Osteocyte (in vitro differentiated cells): ENCODE measurements at regions not wholly inside any gene's neighbourhood (a gene's known extent, or its start where the extent isn't known, plus 50 kb on each side); places are given as distances from the start of the nearest gene placed in this dataset.
A peak's percentile ranks its signal among the peaks of the same experiment; 100 is the strongest.

ENCODE experiments used
- DNase-seq: peaks from one replicate; pipeline ENCODE4 v3.0.0; 2021; ENCODE audit warnings: mixed read lengths; ENCODE audit not compliant: unreplicated experiment; ENCODE audit errors: extremely low spot score
- H3K27ac Mint-ChIP-seq: one replicate; pipeline ENCODE4 v1.8.0; 2021; ENCODE audit warnings: mild to moderate bottlenecking, mixed read lengths; ENCODE audit not compliant: unreplicated experiment
- H3K27me3 Mint-ChIP-seq: one replicate; pipeline ENCODE4 v1.8.0; 2021; ENCODE audit warnings: mixed read lengths; ENCODE audit not compliant: unreplicated experiment
- H3K36me3 Mint-ChIP-seq: one replicate; pipeline ENCODE4 v1.8.0; 2021; ENCODE audit warnings: mixed read lengths; ENCODE audit not compliant: unreplicated experiment
- H3K4me1 Mint-ChIP-seq: one replicate; pipeline ENCODE4 v1.8.0; 2021; ENCODE audit warnings: mixed read lengths; ENCODE audit not compliant: unreplicated experiment
- H3K4me3 Mint-ChIP-seq: one replicate; pipeline ENCODE4 v1.8.0; 2021; ENCODE audit warnings: mild to moderate bottlenecking, moderate library complexity, mixed read lengths; ENCODE audit not compliant: unreplicated experiment
- H3K9me3 Mint-ChIP-seq: one replicate; pipeline ENCODE4 v1.8.0; 2021; ENCODE audit warnings: mixed read lengths; ENCODE audit not compliant: unreplicated experiment
- TF ChIP-seq, protein P1 (sequence below): fragments of 200-600 bp; sonication (generic); IDR thresholded peaks from 2 replicates; pipeline ENCODE4 v1.5.0; 2021; ENCODE audit warnings: antibody characterized with exemption, mild to moderate bottlenecking, moderate library complexity

DNA sequence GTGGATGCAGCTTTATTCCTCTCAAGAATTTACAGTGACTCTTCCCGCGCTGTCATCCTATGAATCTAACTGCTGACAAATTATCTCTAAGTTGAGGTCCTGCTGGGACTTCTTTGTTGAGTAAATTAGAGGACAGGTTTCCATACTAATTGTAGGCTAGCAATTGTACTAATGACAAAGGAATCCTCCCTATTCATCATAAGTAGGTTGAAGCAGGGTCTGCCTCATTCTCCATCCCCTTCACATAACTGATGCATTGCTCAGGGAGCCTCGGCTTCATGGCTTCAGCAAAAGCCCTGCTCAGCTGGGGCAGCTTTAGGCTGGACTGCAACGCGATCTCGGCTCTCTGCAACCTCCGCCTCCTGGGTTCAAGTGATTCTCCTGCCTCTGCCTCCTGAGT lies 83.1 kb upstream of the IRX6 start:
- H3K9me3 Mint-ChIP-seq = no peaks in the 10 kb centered on the region
- H3K4me3 Mint-ChIP-seq = no peak overlapping the region
- H3K4me1 Mint-ChIP-seq = no peaks in the 10 kb centered on the region
- TF ChIP-seq, protein P1, sequence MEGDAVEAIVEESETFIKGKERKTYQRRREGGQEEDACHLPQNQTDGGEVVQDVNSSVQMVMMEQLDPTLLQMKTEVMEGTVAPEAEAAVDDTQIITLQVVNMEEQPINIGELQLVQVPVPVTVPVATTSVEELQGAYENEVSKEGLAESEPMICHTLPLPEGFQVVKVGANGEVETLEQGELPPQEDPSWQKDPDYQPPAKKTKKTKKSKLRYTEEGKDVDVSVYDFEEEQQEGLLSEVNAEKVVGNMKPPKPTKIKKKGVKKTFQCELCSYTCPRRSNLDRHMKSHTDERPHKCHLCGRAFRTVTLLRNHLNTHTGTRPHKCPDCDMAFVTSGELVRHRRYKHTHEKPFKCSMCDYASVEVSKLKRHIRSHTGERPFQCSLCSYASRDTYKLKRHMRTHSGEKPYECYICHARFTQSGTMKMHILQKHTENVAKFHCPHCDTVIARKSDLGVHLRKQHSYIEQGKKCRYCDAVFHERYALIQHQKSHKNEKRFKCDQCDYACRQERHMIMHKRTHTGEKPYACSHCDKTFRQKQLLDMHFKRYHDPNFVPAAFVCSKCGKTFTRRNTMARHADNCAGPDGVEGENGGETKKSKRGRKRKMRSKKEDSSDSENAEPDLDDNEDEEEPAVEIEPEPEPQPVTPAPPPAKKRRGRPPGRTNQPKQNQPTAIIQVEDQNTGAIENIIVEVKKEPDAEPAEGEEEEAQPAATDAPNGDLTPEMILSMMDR = no peak
- H3K36me3 Mint-ChIP-seq = no peaks in the 10 kb centered on the region
- no peak for DNase-seq
- no peak overlapping the region for H3K27ac Mint-ChIP-seq
- peaks cover 28% of the 10 kb centered on the region for H3K27me3 Mint-ChIP-seq

DNA sequence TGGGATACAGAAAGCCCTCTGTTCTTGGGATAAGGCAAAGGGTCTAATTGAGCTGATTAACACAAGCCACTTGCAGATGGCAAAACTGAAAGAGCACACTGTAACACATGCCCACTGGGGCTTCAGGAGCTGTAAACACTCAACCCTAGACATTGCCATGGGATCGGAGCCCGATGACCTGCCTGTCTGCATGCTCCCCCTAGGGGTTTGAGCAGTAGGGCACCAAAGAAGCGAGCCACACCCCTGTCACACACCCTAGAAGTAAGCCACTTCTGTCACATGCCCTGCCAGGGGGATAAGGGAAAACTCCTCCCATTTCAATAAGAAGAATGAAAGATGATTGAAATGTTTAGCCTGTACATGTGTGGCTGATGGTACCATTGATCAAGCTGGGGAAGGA lies 81.3 kb upstream of the IRX6 start:
- no peak overlapping the region for H3K27ac Mint-ChIP-seq
- H3K27me3 Mint-ChIP-seq = peaks cover 16% of the 10 kb centered on the region

DNA sequence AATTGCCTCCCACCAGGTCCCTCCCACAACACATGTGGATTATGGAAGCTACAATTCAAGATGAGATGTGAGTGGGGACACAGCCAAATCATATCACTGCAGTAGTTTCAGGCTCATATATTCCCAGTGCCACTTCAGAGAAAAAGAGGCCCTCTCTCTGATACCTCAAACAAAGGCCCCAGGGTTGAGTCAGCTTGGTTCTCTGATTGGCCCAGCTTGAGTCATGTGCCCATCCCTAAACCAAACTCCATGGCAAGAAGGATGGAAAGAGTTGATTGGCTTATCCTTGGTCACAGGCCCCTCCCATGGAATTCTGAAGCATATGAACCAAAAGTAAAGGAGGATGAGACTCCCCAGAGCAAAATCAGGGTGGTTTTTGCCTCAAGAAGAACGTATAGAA lies 75.9 kb upstream of the IRX6 start:
- TF ChIP-seq, protein P1 = no peak
- Mint-ChIP-seq H3K4me3 (no peak overlapping the region), H3K27me3 (peaks cover 17% of the 10 kb centered on the region)

More for the DNA sequence above, 81.3 kb upstream of the IRX6 start:
- TF ChIP-seq, protein P1 = no peak
- no peak for DNase-seq
- Mint-ChIP-seq H3K4me1 (no peaks in the 10 kb centered on the region), H3K4me3 (no peak overlapping the region), H3K36me3 (no peaks in the 10 kb centered on the region), H3K9me3 (no peaks in the 10 kb centered on the region)

DNA sequence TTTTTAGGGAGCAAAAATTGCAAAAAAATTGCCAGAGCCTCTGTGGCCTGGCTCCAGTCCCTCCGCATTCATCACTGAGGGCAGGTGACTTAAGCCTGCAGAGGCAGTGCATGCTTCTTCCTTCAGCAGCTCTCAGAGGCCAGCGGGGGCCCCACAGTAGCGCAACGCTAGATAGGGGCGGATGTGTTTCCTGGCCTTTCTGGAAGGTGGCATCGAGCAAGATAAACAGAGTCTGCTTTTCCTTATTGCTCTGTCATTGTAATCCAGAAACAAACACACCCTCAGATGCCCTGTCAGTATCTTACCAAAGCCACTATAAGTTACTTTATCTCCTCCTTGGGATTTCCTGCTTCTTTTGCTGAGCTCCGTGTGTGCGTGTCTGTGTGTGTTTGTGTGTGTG lies 75.5 kb upstream of the IRX6 start:
- H3K4me1 Mint-ChIP-seq = no peaks in the 10 kb centered on the region
- TF ChIP-seq, protein P1 = no peak
- peak; percentile 62 for DNase-seq
- H3K27me3 Mint-ChIP-seq = peaks cover 17% of the 10 kb centered on the region
- no peak overlapping the region for H3K27ac Mint-ChIP-seq
- H3K9me3 Mint-ChIP-seq = no peaks in the 10 kb centered on the region
- no peak overlapping the region for H3K4me3 Mint-ChIP-seq
- H3K36me3 Mint-ChIP-seq = no peaks in the 10 kb centered on the region

More for the DNA sequence above, 75.9 kb upstream of the IRX6 start:
- Mint-ChIP-seq H3K9me3 (no peaks in the 10 kb centered on the region), H3K36me3 (no peaks in the 10 kb centered on the region), H3K4me1 (no peaks in the 10 kb centered on the region), H3K27ac (no peak overlapping the region)
- DNase-seq = no peak

DNA sequence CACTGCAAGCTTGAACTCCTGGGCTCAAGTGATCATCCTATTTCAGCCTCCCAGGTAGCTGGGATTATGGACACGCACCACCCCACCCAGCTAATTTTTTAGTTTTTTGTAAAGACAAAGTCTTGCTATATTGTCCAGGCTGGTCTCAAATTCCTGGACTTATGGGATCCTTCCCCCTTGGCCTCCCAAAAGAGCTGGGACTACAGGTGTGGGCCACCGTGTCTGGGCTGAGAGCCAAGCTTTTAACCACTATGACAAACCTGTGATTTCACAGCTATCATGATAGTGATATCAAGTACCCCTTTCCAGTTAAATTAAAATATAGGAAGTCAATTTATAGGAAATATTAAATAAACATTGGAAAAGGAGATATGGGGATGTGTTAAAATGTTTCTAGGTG lies 74.6 kb upstream of the IRX6 start:
- no peak overlapping the region for H3K27ac Mint-ChIP-seq
- no peaks in the 10 kb centered on the region for H3K36me3 Mint-ChIP-seq
- peaks cover 1% of the 10 kb centered on the region for H3K9me3 Mint-ChIP-seq
- peaks cover 21% of the 10 kb centered on the region for H3K27me3 Mint-ChIP-seq
- no peak overlapping the region for H3K4me3 Mint-ChIP-seq
- DNase-seq = no peak
- H3K4me1 Mint-ChIP-seq = no peaks in the 10 kb centered on the region
- TF ChIP-seq, protein P1 = no peak
